ENCODE measurements at regions not wholly inside any gene's neighbourhood (a gene's known extent, or its start where the extent isn't known, plus 50 kb on each side); places are given as distances from the start of the nearest gene placed in this dataset.

DNA sequence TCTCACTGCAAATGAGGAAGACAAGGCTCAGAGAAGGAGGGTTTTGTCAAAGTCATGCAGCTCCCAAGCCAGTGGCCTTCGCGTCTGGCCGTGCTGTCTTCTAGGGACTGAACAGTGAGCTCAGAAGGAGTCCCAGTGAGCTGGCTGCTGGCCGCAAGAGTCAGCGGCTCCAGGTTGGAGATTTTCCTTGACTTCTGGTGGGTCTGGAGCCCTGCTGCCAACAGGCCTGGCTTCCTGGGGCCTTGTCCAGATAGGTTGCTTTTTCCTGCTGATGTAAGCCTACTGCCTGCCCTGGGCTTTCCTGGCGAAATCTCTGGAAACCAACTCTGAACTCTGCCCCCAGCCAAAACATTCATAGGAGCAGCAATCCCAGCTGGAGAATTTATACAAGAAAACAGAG is 272.7 kb upstream of the CADM1 start:
- TF ChIP-seq CEBPB (IDR thresholded peaks at IDR 0.05), result no peak
- no peak for TF ChIP-seq EP300 (IDR thresholded peaks at IDR 0.05; ENCODE audit: borderline replicate concordance)
- no peak for TF ChIP-seq TAF1 (IDR thresholded peaks at IDR 0.05; ENCODE audit: low read depth)
- TF ChIP-seq, protein P1, sequence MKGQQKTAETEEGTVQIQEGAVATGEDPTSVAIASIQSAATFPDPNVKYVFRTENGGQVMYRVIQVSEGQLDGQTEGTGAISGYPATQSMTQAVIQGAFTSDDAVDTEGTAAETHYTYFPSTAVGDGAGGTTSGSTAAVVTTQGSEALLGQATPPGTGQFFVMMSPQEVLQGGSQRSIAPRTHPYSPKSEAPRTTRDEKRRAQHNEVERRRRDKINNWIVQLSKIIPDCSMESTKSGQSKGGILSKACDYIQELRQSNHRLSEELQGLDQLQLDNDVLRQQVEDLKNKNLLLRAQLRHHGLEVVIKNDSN (IDR thresholded peaks at IDR 0.05), result no peak
- TF ChIP-seq CREB1 (IDR thresholded peaks at IDR 0.05; ENCODE audit: low read depth), result no peak
- TF ChIP-seq FOXM1 (IDR thresholded peaks at IDR 0.05; ENCODE audit: borderline replicate concordance, low read depth), result no peak
- no peak for TF ChIP-seq YY1 (IDR thresholded peaks at IDR 0.05; ENCODE audit: low read depth)

All from Ishikawa (cell line).